Mammary epithelial cell (primary cell): ENCODE measurements at regions not wholly inside any gene's neighbourhood (a gene's known extent, or its start where the extent isn't known, plus 50 kb on each side); places are given as distances from the start of the nearest gene placed in this dataset.

Experiments
- EZH2 ChIP-seq: IDR thresholded peaks from 2 replicates; pipeline ENCODE4 v1.6.1; 2012; ENCODE audit warnings: low read length, inconsistent platforms, borderline replicate concordance
- TF ChIP-seq, protein P1 (sequence below), 2 donors: IDR thresholded peaks in 1 of 2; conservative IDR thresholded peaks in 1 of 2; 2 replicates each; pipeline ENCODE4 v1.5.1; 2011 to 2012; ENCODE audit warnings: inconsistent platforms in 2 of 2, low read length in 2 of 2, mild to moderate bottlenecking in 2 of 2, control low read depth in 1 of 2, low read depth in 1 of 2; ENCODE audit not compliant: insufficient read depth in 1 of 2; ENCODE audit errors: extremely low read depth in 1 of 2

DNA sequence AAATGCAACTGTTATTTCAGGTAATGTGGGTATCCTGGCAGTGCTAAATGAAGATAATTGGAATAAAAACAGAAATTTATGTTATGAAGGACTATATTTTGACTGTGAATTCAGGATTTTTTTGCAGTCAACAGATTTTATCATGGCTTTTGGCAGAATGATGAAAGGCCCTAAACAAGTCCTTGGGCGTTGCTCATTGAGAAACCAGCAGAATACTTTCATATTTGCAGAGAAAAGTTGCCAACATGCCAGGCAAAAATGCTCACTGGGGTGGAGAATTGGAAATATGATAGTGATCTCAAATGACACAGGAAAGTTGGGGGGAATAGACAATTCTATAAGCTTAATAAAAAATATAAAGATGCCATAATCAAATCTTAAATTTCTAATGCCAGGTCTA lies 121.1 kb downstream of the GPR85 start:
- TF ChIP-seq, protein P1, sequence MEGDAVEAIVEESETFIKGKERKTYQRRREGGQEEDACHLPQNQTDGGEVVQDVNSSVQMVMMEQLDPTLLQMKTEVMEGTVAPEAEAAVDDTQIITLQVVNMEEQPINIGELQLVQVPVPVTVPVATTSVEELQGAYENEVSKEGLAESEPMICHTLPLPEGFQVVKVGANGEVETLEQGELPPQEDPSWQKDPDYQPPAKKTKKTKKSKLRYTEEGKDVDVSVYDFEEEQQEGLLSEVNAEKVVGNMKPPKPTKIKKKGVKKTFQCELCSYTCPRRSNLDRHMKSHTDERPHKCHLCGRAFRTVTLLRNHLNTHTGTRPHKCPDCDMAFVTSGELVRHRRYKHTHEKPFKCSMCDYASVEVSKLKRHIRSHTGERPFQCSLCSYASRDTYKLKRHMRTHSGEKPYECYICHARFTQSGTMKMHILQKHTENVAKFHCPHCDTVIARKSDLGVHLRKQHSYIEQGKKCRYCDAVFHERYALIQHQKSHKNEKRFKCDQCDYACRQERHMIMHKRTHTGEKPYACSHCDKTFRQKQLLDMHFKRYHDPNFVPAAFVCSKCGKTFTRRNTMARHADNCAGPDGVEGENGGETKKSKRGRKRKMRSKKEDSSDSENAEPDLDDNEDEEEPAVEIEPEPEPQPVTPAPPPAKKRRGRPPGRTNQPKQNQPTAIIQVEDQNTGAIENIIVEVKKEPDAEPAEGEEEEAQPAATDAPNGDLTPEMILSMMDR (conservative IDR thresholded peaks at IDR 0.05 in 1 of 2, IDR thresholded peaks at IDR 0.05 in 1 of 2; ENCODE audit: extremely low read depth in 1 of 2, insufficient read depth in 1 of 2, low read depth in 1 of 2, low read length in 2 of 2): no peak
- no peak for TF ChIP-seq EZH2
